Epithelial cell of proximal tubule (primary cell): ENCODE measurements at regions not wholly inside any gene's neighbourhood (a gene's known extent, or its start where the extent isn't known, plus 50 kb on each side); places are given as distances from the start of the nearest gene placed in this dataset.

Source experiments
- DNase-seq: peaks from one replicate; pipeline ENCODE4 v3.0.0-alpha.2; 2011; ENCODE audit warnings: low read depth
- H3K4me3 ChIP-seq: 2 replicates; pipeline ENCODE4 v1.5.1; 2011; ENCODE audit warnings: low read depth, mild to moderate bottlenecking, low read length
- TF ChIP-seq, protein P1 (sequence below): conservative IDR thresholded peaks from 2 replicates; pipeline ENCODE4 v1.5.1; 2012; ENCODE audit warnings: low read depth, mild to moderate bottlenecking, low read length

DNA sequence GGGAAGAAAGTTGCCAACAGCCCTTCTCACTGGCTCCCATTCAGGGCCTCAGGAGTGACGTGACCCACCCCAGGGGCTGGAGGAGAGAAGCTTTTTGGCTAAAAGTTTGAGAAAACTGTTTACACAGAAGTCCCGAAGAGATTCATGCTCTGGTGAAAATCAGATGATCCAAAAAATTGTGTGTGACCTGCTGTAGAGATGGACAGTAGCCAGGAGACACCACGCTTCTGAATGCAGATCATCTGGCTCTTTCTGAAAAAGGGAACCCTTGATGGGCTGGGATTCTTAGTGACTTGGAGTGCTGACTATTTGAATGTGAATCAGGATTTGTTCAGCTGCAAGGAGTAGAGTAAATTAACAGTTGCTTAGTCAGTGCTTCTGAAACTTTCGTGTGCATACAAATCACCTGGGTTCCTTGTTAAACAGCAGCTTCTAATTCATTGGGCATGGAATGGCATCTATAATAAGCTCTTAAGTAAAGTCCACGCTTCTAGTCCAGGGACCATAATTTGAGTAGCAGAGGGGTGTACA is 265.1 kb downstream of the PREX1 start:
- no peak overlapping the region for H3K4me3 ChIP-seq
- TF ChIP-seq, protein P1, sequence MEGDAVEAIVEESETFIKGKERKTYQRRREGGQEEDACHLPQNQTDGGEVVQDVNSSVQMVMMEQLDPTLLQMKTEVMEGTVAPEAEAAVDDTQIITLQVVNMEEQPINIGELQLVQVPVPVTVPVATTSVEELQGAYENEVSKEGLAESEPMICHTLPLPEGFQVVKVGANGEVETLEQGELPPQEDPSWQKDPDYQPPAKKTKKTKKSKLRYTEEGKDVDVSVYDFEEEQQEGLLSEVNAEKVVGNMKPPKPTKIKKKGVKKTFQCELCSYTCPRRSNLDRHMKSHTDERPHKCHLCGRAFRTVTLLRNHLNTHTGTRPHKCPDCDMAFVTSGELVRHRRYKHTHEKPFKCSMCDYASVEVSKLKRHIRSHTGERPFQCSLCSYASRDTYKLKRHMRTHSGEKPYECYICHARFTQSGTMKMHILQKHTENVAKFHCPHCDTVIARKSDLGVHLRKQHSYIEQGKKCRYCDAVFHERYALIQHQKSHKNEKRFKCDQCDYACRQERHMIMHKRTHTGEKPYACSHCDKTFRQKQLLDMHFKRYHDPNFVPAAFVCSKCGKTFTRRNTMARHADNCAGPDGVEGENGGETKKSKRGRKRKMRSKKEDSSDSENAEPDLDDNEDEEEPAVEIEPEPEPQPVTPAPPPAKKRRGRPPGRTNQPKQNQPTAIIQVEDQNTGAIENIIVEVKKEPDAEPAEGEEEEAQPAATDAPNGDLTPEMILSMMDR: no peak
- DNase-seq: no peak

DNA sequence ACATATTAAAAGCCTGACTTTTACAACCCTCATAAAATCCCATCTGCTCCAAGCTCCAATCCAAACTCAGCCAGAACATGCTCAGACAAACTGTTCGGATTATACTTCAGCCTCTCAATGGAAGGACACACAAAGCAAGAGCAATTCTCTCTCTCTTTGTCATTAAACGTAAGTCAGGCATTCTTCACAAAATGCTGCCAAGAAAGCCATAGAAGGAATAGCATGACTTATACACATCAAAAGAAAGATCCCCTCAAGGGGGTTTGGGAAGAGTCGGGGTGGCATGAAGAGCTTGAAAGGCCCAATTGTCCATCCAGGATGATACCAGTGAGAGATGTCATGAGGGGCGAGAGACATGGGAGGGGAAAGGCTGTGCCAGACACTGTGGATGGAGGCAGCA is 268.9 kb downstream of the PREX1 start:
- DNase-seq: no peak
- H3K4me3 ChIP-seq: no peak overlapping the region
- TF ChIP-seq, protein P1: no peak

DNA sequence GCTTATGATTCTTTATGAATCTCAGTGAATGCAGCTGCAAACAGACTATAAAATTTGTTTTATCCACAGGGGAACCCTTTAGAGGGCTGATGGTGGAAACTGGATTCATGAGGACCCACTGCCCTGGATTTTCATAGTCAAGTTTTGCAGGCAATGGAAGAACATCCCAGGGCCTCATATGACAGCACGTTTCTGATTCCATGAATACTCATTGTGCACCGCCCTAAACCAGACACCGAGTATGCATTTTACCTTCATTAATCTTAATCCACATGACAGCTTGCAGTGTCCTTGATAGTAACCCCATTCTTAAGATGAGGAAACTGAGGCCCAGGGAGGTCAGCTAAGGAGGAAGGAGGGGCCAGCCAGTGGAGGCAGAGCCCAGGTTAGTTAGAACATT is 270.4 kb downstream of the PREX1 start:
- DNase-seq: no peak
- TF ChIP-seq, protein P1: no peak
- no peak overlapping the region for H3K4me3 ChIP-seq

DNA sequence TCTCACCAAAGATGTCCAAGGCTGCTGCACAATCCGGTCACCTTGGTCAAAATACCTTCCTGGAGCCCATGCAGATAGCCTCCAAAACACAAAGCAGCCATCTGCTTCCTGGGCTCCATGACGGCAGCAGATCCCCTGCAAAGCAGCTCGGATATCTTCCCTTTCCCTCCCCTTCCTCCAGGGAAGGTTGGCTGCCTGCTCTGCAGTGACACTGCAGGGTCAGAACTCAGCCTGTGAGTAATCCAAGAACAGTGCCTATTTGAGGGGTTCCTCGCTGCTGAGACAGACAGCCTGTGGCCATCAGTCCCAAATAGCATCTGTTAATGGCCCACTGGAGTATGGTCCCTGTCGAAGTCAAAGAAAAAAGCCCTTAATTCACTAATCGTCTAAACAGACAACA is 270.8 kb downstream of the PREX1 start:
- no peak for DNase-seq
- no peak overlapping the region for H3K4me3 ChIP-seq
- TF ChIP-seq, protein P1: no peak

DNA sequence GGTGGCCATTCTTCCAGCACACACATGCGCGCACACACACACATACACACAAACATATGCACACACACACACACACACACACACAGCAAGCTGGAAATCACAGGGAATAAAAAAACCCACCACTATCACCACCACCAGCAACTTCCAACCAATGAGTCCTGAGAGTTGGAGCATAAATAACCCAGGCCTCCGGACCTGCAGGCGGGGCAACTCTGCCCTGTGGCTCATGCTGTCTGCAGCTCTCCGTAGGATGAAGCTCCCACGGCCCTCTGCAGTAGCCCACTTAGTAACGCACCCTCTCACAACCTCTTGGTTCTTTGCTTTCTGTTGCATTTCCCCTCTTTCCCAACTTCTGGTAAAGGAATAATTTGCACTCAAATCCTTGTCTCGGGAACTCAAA is 275.2 kb downstream of the PREX1 start:
- no peak overlapping the region for H3K4me3 ChIP-seq
- DNase-seq: no peak
- TF ChIP-seq, protein P1: no peak

DNA sequence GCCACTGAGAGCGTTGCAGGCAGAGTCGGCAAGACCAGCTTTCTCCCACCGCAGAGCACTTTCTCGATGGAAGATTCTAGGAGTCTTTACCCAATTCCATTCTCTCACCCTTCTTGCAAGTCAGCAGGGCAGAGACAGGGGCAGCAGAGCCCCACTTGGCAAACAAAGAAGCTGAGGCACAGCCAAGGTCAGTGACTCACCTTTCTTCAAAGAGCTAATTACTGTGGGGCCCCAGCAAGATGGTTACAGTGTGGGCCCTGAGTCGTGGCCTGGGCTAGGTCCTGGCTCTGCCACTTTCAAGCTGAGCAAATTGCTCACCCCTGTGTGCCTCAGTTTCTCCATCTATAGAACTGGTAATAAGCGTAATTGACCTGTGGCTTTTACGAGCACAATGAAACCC is 277.0 kb downstream of the PREX1 start:
- TF ChIP-seq, protein P1: no peak
- H3K4me3 ChIP-seq: no peak overlapping the region
- DNase-seq: no peak

DNA sequence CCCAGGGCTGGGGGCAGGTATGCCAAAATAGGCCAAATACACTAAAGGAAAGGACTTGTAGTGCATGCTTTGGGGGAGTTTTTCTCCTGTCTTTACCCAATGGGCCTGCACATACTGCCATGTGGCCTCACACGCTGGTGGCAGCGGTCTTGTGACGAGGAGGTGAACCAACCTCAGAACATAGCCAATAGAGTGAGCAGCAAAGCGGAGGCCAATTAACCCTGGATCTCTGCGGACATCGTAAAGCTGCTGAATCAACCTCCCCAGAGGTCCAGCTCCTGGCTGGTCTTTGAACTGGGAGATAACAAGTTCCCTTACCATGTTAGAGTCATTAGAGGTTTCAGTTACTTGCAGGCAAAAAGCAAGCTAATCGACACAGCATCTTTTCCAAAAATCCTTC is 280.1 kb downstream of the PREX1 start:
- no peak overlapping the region for H3K4me3 ChIP-seq
- TF ChIP-seq, protein P1: no peak
- DNase-seq: no peak
